ENCODE measurements at regions not wholly inside any gene's neighbourhood (a gene's known extent, or its start where the extent isn't known, plus 50 kb on each side); places are given as distances from the start of the nearest gene placed in this dataset.

GRCh38 chr20:39302312-39302711, 340.2 kb downstream of the DHX35 start:
- TF ChIP-seq, protein P1, sequence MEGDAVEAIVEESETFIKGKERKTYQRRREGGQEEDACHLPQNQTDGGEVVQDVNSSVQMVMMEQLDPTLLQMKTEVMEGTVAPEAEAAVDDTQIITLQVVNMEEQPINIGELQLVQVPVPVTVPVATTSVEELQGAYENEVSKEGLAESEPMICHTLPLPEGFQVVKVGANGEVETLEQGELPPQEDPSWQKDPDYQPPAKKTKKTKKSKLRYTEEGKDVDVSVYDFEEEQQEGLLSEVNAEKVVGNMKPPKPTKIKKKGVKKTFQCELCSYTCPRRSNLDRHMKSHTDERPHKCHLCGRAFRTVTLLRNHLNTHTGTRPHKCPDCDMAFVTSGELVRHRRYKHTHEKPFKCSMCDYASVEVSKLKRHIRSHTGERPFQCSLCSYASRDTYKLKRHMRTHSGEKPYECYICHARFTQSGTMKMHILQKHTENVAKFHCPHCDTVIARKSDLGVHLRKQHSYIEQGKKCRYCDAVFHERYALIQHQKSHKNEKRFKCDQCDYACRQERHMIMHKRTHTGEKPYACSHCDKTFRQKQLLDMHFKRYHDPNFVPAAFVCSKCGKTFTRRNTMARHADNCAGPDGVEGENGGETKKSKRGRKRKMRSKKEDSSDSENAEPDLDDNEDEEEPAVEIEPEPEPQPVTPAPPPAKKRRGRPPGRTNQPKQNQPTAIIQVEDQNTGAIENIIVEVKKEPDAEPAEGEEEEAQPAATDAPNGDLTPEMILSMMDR (IDR thresholded peaks at IDR 0.05): no peak
- TF ChIP-seq POLR2A (IDR thresholded peaks at IDR 0.05) (no peak), POLR2AphosphoS5 (IDR thresholded peaks at IDR 0.05) (no peak)

Data from sigmoid colon (tissue), 4 donors.